ENCODE measurements at regions not wholly inside any gene's neighbourhood (a gene's known extent, or its start where the extent isn't known, plus 50 kb on each side); places are given as distances from the start of the nearest gene placed in this dataset.

- TF ChIP-seq CTCF (IDR thresholded peaks at IDR 0.05; ENCODE audit: insufficient read depth, low read depth, low read length): peak; percentile 99
- H3K4me3 ChIP-seq (ENCODE audit: low read depth, low read length): no peak overlapping the region
- peak; percentile 91 for DNase-seq (ENCODE audit: low read depth)
Observed at GRCh38 chr3:159804726-159805410, 183.8 kb upstream of the IL12A start.

GRCh38 chr3:159805411-159805772 lies 183.2 kb upstream of the IL12A start:
- TF ChIP-seq CTCF (IDR thresholded peaks at IDR 0.05; ENCODE audit: insufficient read depth, low read depth, low read length): no peak
- DNase-seq (ENCODE audit: low read depth): no peak

GRCh38 chr3:159806412-159806811 lies 182.2 kb upstream of the IL12A start:
- peak; percentile 66 for DNase-seq (ENCODE audit: low read depth)
- no peak for TF ChIP-seq CTCF (IDR thresholded peaks at IDR 0.05; ENCODE audit: insufficient read depth, low read depth, low read length)
- H3K4me3 ChIP-seq (ENCODE audit: low read depth, low read length): no peak overlapping the region

More at GRCh38 chr3:159805411-159805772, 183.2 kb upstream of the IL12A start:
- H3K4me3 ChIP-seq (ENCODE audit: low read depth, low read length): no peak overlapping the region

GRCh38 chr3:159807137-159808040 lies 181.2 kb upstream of the IL12A start:
- TF ChIP-seq CTCF (IDR thresholded peaks at IDR 0.05; ENCODE audit: insufficient read depth, low read depth, low read length): no peak
- no peak overlapping the region for H3K4me3 ChIP-seq (ENCODE audit: low read depth, low read length)
- no peak for DNase-seq (ENCODE audit: low read depth)

- no peak for TF ChIP-seq CTCF (IDR thresholded peaks at IDR 0.05; ENCODE audit: insufficient read depth, low read depth, low read length)
- DNase-seq (ENCODE audit: low read depth): peak; percentile 37
- H3K4me3 ChIP-seq (ENCODE audit: low read depth, low read length): no peak overlapping the region
Observed at GRCh38 chr3:159813822-159814531, 174.7 kb upstream of the IL12A start.

- no peak for TF ChIP-seq CTCF (IDR thresholded peaks at IDR 0.05; ENCODE audit: insufficient read depth, low read depth, low read length)
- DNase-seq (ENCODE audit: low read depth): no peak
- H3K4me3 ChIP-seq (ENCODE audit: low read depth, low read length): no peak overlapping the region
Observed at GRCh38 chr3:159816512-159816911, 172.1 kb upstream of the IL12A start.
